Endothelial cell (in vitro differentiated cells): ENCODE measurements at regions not wholly inside any gene's neighbourhood (a gene's known extent, or its start where the extent isn't known, plus 50 kb on each side); places are given as distances from the start of the nearest gene placed in this dataset.
"Not testable (repeated sequence)": the region's sequence is repeated elsewhere in the genome, so short reads cannot be mapped to it uniquely, and the experiment has no call there.

Experiments used
- DNase-seq: peaks from one replicate; pipeline ENCODE4 v3.0.0; 2021; ENCODE audit warnings: low spot score
- H3K27ac Mint-ChIP-seq: one replicate; pipeline ENCODE4 v1.8.0; 2021; ENCODE audit warnings: mixed read lengths, inconsistent platforms; ENCODE audit not compliant: unreplicated experiment
- H3K27me3 Mint-ChIP-seq: one replicate; pipeline ENCODE4 v1.8.0; 2021; ENCODE audit warnings: mild to moderate bottlenecking, moderate library complexity, mixed read lengths, inconsistent platforms; ENCODE audit not compliant: unreplicated experiment
- H3K36me3 Mint-ChIP-seq: one replicate; pipeline ENCODE4 v1.8.0; 2021; ENCODE audit warnings: mild to moderate bottlenecking, low read depth, mixed read lengths, inconsistent platforms; ENCODE audit not compliant: unreplicated experiment
- H3K4me1 Mint-ChIP-seq: one replicate; pipeline ENCODE4 v1.8.0; 2021; ENCODE audit warnings: mild to moderate bottlenecking, mixed read lengths, inconsistent platforms; ENCODE audit not compliant: unreplicated experiment
- H3K4me3 Mint-ChIP-seq: one replicate; pipeline ENCODE4 v1.8.0; 2021; ENCODE audit warnings: mild to moderate bottlenecking, mixed read lengths, inconsistent platforms; ENCODE audit not compliant: unreplicated experiment
- H3K9me3 Mint-ChIP-seq: one replicate; pipeline ENCODE4 v1.8.0; 2021; ENCODE audit warnings: mixed read lengths, inconsistent platforms; ENCODE audit not compliant: unreplicated experiment
- TF ChIP-seq, protein P1 (sequence below): fragments of 200-600 bp; sonication (generic); IDR thresholded peaks from one replicate; pipeline ENCODE4 v1.5.0; 2021; ENCODE audit warnings: antibody characterized with exemption; ENCODE audit not compliant: unreplicated experiment

- TF ChIP-seq, protein P1, sequence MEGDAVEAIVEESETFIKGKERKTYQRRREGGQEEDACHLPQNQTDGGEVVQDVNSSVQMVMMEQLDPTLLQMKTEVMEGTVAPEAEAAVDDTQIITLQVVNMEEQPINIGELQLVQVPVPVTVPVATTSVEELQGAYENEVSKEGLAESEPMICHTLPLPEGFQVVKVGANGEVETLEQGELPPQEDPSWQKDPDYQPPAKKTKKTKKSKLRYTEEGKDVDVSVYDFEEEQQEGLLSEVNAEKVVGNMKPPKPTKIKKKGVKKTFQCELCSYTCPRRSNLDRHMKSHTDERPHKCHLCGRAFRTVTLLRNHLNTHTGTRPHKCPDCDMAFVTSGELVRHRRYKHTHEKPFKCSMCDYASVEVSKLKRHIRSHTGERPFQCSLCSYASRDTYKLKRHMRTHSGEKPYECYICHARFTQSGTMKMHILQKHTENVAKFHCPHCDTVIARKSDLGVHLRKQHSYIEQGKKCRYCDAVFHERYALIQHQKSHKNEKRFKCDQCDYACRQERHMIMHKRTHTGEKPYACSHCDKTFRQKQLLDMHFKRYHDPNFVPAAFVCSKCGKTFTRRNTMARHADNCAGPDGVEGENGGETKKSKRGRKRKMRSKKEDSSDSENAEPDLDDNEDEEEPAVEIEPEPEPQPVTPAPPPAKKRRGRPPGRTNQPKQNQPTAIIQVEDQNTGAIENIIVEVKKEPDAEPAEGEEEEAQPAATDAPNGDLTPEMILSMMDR, result no peak
- DNase-seq, result no peak
- H3K27ac Mint-ChIP-seq, result no peak overlapping the region
- peaks cover 1% of the 10 kb centered on the region for H3K27me3 Mint-ChIP-seq
- H3K4me1 Mint-ChIP-seq, result peaks cover 9% of the 10 kb centered on the region
- H3K36me3 Mint-ChIP-seq, result no peaks in the 10 kb centered on the region
- H3K4me3 Mint-ChIP-seq, result no peak overlapping the region
- H3K9me3 Mint-ChIP-seq, result no peaks in the 10 kb centered on the region
These were observed 157.0 kb downstream of the ZFP64 start for GRCh38 chr20:52034581-52034980.

DNA sequence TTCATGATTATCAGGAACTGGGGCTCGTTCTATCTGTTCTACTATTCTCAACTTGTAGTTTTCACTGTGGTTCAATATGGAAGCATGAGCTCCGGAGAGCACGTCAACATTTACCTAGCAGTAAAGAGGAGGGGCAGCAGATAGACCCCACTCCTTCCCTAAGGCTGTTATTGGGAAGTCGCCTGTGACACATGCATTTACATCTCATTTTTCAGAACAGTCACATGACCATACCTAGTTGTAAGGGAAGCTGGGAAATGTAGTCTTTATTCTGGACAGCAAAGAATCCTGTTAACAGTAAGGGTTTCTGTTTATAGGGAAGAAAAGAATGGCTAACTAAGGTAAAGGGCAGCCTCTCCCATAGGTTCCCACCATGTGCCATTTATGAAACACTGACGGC is 158.3 kb downstream of the ZFP64 start:
- H3K9me3 Mint-ChIP-seq, result no peaks in the 10 kb centered on the region
- no peaks in the 10 kb centered on the region for H3K36me3 Mint-ChIP-seq
- no peak overlapping the region for H3K27ac Mint-ChIP-seq
- peaks cover 9% of the 10 kb centered on the region for H3K4me1 Mint-ChIP-seq
- TF ChIP-seq, protein P1, result no peak
- no peak for DNase-seq
- peaks cover 1% of the 10 kb centered on the region for H3K27me3 Mint-ChIP-seq
- no peak overlapping the region for H3K4me3 Mint-ChIP-seq

GRCh38 chr20:52032304-52032683 is 159.3 kb downstream of the ZFP64 start:
- not testable (repeated sequence) for H3K4me3 Mint-ChIP-seq, H3K36me3 Mint-ChIP-seq, H3K27me3 Mint-ChIP-seq, DNase-seq, H3K4me1 Mint-ChIP-seq, H3K27ac Mint-ChIP-seq, H3K9me3 Mint-ChIP-seq

- H3K9me3 Mint-ChIP-seq, result no peaks in the 10 kb centered on the region
- no peaks in the 10 kb centered on the region for H3K36me3 Mint-ChIP-seq
- TF ChIP-seq, protein P1, result no peak
- H3K27me3 Mint-ChIP-seq, result peaks cover 1% of the 10 kb centered on the region
- H3K4me1 Mint-ChIP-seq, result peaks cover 9% of the 10 kb centered on the region
- DNase-seq, result no peak
- peak overlapping the region; percentile 9 for H3K27ac Mint-ChIP-seq
- H3K4me3 Mint-ChIP-seq, result no peak overlapping the region
These were observed 159.8 kb downstream of the ZFP64 start for GRCh38 chr20:52031563-52032303.

DNA sequence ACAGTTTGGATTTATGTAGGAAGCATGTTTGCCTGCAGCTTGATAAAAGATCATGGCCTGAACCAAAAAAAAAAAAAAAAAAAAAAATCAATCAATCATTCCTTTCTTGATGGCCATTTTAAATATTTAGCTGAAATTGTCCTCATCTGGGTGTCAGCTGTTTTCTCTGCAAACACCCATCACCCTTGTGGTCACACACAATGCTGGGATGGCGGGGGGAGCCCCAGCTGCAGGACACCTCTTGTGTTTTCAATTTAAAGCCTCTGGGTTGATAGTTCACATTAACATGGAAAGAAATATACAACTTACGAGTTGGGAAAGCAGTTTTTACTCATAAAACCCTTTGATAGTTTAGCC is 160.4 kb downstream of the ZFP64 start:
- no peak overlapping the region for H3K27ac Mint-ChIP-seq
- peaks cover 1% of the 10 kb centered on the region for H3K27me3 Mint-ChIP-seq
- H3K4me1 Mint-ChIP-seq, result peaks cover 9% of the 10 kb centered on the region
- no peaks in the 10 kb centered on the region for H3K36me3 Mint-ChIP-seq
- H3K4me3 Mint-ChIP-seq, result no peak overlapping the region
- TF ChIP-seq, protein P1, result no peak
- DNase-seq, result no peak
- H3K9me3 Mint-ChIP-seq, result no peaks in the 10 kb centered on the region

DNA sequence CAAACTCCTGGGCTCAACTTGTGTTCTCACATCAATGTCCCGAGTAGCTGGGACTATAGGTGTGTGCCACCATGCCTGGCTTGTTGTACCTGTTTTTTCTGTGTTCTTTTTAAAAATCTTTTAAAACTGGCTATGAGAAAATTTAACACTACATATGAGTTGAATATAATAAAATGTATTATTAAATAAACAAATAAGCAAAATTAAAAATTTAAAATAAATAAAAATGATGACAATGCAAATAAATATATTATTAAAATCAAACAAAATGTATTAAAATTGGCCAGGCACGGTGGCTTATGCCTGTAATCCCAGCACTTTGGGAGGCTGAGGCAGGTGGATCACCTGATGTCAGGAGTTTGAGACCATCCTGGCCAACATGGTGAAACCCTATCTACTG is 162.4 kb downstream of the ZFP64 start:
- not testable (repeated sequence) for DNase-seq, H3K27ac Mint-ChIP-seq, H3K9me3 Mint-ChIP-seq, H3K4me1 Mint-ChIP-seq, H3K4me3 Mint-ChIP-seq, H3K27me3 Mint-ChIP-seq, H3K36me3 Mint-ChIP-seq
